Limb (tissue), 2 donors: ENCODE measurements at regions not wholly inside any gene's neighbourhood (a gene's known extent, or its start where the extent isn't known, plus 50 kb on each side); places are given as distances from the start of the nearest gene placed in this dataset.

Experiments
- DNase-seq, 2 donors: peaks; one replicate each; pipeline ENCODE4 v3.0.0-alpha.2; 2016; ENCODE audit errors: extremely low spot score in 2 of 2

DNA sequence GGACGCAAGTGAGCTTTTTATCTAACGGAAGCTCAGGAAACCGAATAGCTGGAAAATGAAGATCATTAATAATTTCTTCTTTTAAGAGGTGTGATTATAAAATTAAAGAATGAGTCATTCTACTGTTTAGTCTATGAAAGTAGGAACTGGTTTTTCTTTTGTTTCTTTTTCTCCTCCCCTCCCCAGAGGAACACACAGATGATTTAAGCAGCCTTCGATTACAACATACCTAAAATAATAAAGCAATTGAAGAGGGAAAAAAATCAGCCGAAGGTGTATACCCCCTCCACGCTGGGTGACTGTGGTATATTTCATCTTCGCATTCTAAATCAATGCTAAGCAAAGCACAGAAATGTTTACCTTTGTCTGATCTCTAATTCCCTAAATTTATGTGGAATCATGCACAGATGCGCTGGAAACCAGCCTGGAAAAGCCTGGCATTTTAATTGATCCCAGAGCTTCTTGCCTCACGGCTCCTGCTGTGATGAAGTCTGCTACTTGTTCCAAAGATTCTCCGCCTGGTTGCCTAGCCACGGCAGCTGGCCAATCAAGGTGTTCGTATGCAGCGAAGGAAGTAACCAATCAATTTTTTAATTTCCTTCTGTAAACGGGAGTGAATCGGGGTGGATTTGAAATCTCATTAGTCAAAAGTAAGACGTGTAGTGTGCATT lies 133.9 kb downstream of the FANCF start:
- peak; percentile 56 to 73 for DNase-seq

DNA sequence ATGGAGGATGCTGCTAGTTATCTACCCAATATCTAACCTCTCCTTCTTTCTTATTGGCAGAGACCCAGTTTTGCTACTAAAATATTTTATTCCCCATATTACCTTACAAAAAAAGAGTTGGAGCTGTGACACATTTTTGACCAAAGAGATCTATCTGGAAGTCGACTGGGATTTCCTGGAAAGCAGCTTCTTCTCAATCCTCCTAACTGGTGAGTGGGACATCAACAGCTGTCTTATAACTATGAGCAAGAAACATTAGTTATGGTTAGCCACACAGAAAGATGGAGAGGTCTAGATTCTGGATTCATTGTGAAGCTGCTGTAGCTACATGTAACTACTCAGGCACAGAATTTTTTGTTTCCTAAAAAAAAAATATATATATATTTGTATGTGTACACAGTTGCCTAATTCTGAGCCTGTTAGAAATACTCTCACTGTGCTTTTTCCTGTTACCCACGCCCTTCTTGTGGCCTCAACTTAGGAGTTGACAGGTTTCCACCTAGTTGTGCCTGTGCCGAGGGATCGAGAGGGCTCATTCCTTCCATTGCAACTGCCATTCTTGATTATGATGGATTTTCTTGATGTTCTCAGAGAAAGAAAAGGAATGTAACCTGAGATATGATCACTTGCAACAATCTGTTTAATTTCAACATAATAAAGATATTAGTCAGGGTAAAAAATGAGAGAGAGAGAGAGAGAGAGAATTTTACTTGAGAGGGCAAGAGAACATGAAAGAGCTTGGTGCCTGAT lies 142.0 kb downstream of the SLC17A6 start:
- peak in 1 of 2 donors; percentile 12 for DNase-seq

DNA sequence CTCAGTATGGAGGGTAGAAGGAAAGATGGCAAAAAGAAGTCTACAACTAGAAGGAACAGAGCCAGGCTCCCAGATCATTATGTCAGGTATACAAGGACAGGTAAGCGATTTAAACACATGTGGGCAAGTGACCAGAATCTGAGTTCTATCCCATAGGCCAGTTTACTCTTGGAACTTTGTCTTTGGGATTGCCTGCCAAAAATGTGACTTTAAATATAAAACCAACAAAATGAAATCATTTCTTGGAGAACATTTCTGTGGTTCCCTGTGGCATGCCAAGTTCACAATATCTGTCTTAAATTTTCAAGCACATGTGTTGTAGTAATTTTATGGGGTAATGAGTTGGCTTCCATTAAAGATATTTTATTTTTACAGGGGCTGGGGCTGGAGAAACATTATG lies 141.0 kb downstream of the SLC17A6 start:
- DNase-seq, result peak in 1 of 2 donors; percentile 68

DNA sequence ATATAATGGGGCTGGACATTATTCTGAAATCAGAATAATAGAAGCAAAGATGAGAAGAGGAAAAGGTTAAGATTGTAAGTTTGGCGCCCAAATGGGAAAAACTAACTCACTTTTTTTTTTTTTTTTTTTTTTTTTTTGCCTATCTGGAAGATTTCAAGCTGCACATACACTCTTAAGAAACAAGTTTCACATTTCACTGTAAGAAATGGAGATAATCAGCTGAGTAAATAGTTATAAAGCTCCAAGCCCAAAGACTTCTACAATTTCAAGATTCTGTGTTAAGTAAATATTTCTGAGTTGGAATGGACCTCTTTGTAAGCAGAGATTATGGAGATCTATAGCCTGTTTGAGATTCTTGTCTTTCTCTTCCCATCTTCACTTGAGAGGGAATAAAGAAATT lies 140.0 kb downstream of the SLC17A6 start:
- DNase-seq, result no peak

DNA sequence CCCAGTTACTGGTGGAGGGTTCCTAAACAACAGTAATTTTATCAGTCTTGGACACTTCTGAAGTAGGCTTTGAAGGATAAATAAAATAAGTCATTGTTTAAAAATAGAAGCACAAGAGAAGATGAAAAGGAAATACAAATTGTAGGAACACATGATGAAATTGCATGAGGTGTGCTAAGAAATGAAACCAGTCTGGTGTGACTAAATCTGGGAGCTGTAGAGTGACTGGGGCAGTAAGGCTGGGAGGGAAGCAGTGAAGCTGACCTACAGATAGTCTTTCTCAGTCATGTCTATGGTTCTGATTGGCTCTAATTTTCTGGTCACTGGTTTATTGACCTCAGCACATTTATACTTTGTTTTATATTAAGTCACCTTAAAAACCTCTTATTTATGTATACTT lies 139.1 kb downstream of the SLC17A6 start:
- DNase-seq, result no peak

DNA sequence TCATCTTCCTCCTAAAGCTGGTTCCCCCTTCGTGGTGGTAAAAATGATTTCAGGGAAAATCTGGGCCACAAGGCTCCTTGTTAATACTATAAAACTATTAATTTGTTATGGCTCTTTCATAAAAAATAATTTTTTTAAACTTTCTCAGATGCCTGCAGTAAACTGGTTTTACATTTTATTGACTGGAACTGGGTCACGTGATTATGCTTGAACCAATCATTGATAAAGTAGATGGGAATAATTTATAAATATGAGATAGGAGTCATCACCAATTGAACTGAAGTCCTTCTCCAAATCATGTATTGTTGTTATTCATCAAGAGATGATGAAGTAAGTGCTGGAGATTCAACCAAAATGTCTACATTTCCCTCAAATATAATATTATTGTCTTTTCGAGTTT lies 138.4 kb downstream of the SLC17A6 start:
- no peak for DNase-seq

DNA sequence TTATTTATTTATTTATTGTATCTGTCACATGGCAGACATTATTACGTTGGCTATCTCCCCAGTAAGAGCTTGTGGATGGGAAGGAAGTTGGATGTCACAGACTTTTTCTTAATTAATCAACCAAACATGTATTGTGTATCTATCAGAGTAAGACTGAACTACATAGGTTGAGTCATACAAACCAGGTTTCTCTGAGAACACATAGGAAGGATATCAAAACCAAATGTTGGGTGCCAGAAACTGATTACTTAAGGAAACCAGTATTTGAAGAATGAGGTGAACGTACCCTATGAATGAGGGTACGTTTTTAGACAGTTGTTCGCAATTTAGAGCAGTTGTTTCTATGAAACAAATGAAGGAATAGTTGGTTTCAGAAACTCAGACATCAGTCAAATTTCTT lies 136.4 kb downstream of the SLC17A6 start:
- no peak for DNase-seq

DNA sequence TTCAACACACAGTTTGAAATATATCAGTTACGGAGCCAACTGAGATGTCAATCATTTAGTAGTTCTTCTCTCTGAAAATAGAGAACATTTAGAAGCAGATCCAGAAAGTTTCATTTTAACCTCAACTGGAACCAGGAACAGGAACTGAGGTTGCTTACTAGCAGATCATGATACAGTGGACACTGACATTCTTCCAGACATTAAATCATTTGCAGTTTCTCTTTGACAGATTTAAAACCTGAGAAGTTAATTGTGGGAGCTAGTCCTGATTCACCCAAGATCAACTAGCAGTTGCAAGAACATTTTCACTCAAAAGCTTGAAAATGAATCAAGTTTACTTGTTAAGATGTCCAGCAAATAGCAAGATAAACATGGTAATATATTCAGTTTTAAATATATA lies 135.4 kb downstream of the SLC17A6 start:
- no peak for DNase-seq

DNA sequence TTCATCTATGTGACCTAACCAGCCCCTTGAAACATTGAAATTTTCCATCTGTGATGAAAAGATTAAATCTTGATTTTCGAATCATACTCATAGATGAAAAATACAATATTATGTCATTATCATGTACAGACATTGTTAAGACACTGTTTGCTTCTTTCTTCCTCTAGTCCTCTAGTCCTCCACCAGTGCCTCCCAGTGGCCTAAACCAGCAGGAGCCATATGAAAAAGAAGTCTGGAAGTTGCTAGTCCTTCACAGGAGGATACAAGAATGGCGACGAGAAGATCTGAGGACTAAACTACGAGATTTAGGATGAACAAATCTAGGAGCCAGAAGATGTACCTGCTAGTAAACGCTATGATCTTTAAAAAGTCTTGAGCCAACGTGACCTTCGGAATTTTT lies 134.1 kb downstream of the SLC17A6 start:
- no peak for DNase-seq

DNA sequence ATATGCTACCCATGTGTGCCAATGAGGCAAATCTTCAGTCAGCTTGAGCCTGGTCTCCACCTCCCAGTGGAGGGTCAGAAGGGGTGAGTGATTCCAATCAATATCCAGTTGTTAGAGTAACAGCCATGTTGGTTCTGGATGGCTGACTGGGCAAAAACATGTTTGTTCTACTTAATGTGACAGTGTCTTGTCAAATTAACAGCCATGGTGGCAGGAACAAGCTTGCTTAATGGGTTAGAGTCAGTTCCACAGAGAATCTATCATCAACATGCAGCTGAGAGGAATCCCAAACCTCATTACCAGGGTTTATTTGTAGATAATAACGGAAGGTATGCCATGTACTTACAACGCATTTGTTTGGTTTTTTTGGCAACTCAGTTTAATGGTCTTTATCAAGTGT lies 133.2 kb downstream of the SLC17A6 start:
- no peak for DNase-seq

DNA sequence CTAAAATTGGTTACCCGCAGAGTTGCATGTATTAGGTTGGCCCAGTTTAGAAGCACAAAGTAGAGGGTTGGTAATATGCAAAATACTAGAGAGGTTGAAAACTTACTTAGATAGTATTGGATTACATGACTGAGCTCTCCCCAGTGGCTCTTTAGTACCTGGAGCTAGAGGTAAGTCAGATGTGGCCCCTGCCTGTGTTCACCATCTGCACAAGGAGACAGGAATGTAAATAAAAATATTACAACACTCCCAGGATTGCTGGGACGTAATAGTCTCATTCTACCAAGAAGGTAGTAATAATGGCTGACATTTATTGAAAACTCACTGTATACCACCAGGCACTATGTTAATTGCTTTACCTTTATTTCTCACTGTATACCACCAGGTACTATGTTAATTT lies 129.6 kb downstream of the SLC17A6 start:
- no peak for DNase-seq

DNA sequence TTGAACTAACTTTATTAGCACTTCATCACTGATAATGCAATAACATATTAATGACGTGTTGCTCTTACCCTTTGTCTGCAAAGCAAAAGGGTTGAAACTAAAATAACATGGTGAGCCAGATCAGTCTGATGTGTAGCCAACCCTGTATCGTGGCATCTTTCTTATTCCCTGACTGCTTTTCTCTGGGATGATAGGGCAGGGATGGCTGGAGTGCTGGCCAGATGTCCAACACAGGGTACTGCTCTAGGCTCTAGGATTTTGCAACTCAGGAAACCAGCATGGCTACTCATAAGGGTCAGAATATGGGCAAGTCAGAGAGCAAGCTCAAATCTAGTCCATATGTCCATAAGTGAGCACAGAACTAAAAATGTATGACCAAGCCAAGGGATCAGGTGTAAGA lies 129.1 kb downstream of the SLC17A6 start:
- no peak for DNase-seq

DNA sequence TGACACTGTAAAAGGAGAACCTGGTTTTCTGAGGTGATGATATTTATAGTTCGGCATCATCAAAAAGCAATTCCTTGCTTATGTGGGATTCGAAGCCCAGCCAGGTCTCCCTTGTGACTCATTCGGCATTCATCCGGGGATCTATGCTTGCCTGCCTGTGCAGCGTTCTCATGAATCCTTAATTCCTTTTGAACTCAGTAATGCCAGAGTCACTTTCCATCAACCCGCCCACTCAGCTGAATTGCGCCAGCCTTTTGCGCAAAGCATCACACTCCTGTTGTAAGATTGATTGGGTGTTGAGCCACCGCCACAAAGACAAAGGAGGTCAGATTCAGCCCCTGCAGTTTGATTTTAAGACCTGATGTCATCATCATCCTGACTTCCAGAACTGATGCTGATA lies 128.6 kb downstream of the SLC17A6 start:
- DNase-seq, result no peak

DNA sequence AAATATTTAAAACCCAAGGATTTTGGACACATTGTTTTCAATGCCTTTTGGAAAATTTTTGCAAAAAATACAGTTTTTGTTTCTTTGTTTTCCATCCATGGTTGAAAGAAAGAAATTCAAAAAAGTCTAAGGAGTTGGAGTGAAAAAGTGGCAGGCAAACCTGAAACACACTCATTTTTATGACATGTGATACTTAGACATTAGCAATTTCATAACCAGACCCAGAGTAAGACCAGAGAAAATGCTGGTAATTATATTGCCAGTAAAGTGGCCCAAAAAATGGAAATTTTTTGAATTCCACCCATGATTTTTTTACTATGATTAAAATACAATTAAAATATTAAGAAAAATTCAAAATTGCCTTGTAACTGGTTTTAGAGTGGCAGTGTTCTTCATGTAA lies 128.2 kb downstream of the SLC17A6 start:
- DNase-seq, result no peak

DNA sequence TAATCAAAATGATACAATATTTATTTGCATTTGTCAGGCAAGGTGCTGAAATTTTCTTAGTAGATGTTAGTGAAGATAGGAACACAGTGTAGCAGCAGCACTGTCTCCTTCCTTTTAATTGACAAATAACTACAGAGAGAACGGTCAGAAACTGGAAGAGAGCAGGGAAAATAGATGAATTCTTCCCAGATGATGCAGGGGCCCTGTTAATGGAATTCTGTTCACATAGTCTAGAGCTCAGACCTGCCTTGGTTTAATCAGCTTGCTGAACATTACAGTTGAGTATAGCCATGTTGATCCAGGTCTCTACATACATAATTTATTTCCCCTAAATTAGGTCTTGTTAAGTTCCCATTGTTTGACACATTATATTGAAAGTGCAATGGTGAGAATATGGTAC lies 127.4 kb downstream of the SLC17A6 start:
- no peak for DNase-seq

DNA sequence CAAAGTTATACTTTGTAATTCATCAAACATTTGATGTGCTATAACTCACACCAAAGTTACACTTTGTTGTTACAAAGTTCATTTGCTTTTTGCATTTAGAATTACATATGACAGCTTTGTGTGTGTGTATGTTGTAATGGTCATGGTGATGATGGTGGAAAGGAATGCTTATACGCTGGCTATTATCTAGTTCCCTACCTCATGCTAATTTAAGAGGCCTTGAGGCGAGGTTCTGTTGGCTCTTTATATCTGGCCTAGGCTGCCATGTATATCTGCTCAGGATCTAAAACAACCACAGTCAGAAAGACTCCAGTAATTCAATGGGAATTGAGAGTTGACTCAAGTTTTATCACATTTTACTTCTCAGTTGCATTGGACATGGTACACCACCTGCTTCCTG lies 123.4 kb downstream of the SLC17A6 start:
- no peak for DNase-seq

DNA sequence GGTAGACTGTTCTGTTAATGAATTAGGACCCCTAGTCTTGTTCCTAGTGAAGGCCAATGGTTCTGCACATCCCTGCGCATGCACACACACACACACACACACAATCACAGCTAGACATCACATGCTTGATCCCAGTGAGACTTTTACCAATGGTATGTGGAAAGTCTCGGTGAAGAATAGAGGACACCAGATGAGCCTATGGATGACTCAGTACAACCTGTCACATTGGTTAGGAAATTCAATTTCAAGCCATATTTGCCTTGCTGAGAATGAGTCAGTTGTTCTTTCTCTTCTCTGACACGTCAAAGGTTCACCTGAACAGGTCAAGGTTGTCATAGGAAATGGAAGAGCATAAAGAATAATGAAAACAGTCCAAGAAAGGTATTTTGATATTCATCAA lies 122.0 kb downstream of the SLC17A6 start:
- DNase-seq, result no peak

DNA sequence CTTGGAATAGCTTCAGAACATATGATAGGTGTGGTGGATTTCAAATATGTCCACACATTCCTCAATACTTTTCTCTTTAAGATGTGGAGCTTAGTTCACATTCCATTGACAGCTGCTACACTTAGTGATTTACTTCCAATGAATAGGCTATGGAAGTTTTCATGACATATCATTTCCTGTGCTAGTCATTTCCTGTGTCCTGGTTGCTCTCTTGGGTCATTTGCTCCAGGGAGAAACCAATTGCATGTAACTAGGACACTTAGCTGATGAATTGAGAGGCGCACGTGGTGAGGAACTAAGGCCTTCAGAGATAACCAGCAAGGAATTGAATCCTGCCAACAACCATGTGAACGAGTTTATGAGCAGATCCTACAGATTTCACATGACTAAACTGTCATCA lies 120.9 kb downstream of the SLC17A6 start:
- DNase-seq, result no peak

DNA sequence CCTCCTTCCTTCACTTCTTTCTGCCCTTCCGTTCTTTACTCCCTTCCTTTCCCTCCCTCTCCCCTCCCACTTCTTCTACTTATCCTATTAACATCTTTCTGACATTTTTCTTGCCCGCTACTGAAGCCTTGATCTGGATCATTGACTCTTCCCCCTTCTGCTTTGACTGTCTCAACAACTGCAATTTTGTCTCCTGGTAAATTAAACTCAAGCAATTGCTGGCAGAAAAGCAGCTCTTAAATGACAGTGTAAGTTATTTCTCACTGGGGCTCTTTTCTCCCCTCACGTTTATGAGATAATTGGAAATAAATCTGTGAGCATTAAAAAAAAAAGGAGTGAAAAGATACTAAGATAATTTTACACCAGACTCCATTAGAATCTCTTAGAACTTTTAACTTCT lies 120.0 kb downstream of the SLC17A6 start:
- no peak for DNase-seq

DNA sequence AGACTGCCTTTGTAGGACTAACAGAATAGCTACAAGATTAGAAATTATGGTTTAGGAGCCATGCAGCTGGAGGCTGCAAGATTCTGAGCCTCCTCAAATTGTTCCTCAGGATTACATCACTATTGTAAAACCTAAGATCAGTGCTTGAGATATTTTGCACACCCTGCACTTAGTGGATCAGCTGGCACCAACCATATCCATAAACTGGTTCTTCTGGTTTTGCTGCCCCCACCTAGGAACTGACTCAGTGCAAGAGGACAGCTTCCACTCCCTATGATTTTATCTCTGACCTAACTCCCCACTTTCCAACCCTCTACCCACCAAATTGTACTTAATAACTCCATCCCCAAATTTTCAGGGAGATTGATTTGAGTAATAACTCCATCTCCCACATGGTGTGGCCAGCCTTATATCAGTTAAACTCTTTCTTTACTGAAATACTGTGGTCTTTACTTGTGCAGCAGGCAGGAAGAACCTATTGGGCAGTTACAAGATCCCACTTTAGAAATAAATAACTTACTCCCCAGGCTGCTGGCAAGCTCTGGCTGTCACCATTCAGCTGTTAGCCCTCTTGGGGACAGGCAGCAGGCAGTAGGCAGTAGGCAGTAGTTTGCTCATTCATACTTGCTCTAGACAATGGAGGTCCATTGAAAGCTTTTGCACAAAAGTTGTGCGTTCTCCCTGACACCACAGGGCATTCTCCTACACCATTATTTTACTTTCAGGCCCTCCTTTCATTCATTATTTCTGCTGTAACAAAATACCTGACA lies 119.0 kb downstream of the SLC17A6 start:
- DNase-seq, result no peak

DNA sequence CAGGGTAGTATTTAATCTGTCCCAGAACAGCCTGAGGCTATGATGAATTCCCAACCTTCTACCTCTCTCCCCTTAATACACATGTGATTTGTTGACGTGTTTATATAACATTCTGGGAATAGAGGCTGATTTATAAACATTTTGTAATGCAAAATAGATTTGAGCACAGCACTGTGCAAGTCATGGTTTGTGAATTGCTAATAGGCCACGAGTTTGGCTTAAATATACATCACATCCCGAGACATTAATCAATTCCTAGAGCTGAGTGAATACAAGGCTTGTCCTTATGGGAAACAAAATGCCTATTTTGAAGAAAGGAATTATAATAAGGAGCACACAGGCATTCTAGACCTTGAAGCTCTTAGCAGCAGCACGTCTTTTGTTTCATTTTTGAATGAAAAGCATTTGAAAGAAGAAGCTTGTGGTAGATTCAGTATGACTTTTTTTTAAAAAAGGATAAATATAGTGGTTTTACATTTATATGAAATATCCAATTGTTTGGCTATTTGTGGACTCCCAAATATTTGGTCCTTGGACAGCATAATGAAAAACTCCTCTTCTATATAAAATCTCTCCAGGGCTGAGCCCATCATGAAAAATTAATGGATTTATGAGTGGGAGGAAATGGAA lies 116.4 kb downstream of the SLC17A6 start:
- DNase-seq, result no peak

DNA sequence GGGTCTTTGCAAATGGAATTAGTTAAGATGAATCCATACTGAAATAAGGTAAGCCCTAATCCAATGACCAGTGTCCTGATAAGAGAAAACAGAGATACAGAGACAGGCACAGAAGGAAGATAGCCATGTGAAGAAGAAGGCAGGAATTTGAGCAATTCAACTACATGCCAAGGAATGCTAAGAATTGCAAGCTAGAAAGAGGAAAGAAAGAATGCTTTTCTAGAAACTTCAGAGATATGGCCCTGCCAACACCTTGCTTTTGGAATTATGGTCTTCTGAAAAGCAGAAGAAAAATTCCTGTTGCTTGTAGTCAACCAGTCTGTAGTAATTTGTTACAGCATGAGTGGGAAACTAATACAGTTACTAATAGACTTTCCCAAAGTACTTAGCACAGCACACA lies 111.3 kb downstream of the SLC17A6 start:
- no peak for DNase-seq
